ENCODE measurements at regions not wholly inside any gene's neighbourhood (a gene's known extent, or its start where the extent isn't known, plus 50 kb on each side); places are given as distances from the start of the nearest gene placed in this dataset.

GRCh38 chr14:54317391-54317790 is 79.4 kb upstream of the CDKN3 start:
- Mint-ChIP-seq H3K4me3 (no peak overlapping the region), H3K27ac (no peak overlapping the region), H3K9me3 (no peaks in the 10 kb centered on the region), H3K27me3 (no peaks in the 10 kb centered on the region), H3K4me1 (ENCODE audit: low read depth) (no peaks in the 10 kb centered on the region), H3K36me3 (ENCODE audit: low read depth) (no peaks in the 10 kb centered on the region)

DNA sequence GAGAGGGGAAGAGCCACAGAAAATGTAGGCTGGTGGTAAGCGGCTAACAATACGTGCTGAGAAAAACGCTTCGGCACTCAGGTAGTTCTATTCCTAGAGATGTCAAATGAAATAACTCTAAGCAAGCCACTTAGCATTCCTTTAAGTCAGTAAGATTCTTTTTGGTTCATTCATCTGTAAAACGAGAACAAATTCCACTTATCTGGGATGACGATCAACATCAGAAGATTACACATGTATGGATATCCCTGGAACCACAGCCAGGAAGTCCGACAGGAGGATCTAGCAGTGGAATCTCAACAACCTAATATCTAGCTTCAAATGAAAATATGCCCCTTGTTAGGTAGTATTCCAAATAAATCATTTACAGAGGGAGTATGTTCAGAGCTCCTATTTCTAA is 74.6 kb upstream of the CDKN3 start:
- H3K27ac Mint-ChIP-seq = no peak overlapping the region
- no peaks in the 10 kb centered on the region for H3K9me3 Mint-ChIP-seq
- H3K4me3 Mint-ChIP-seq = no peak overlapping the region
- no peaks in the 10 kb centered on the region for H3K4me1 Mint-ChIP-seq (ENCODE audit: low read depth)
- peaks cover 4% of the 10 kb centered on the region for H3K27me3 Mint-ChIP-seq
- no peaks in the 10 kb centered on the region for H3K36me3 Mint-ChIP-seq (ENCODE audit: low read depth)

DNA sequence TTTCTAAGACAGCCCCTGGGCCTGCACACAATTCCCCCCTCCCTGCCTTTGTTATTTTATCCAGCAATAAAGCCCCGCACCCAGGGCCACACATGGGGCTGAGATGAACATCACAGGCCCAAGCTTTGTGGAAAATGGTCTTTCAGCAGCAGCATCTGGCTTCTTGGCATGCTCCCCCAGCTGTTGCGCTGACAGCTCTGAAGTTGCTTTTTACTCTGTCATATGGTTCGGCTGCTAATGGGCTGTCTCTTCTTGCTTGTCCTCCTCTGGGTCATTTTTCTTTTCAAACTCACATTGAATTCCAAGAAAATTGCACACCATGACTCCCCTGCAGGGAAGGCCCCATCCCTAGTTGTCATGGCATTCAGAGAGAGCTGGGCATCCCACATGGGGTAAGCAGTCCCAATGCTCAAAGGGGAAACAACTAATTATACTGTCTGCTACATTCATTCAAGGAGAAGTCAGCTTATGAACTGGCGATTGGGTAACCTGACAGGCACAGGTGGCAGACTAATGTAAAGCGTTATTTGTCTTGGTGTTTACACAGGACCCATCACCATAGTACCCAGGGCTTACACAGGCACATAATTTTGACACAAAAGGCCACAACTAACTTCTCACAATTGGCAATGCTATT is 74.0 kb upstream of the CDKN3 start:
- H3K4me3 Mint-ChIP-seq = no peak overlapping the region
- H3K27me3 Mint-ChIP-seq = peaks cover 4% of the 10 kb centered on the region
- H3K36me3 Mint-ChIP-seq (ENCODE audit: low read depth) = no peaks in the 10 kb centered on the region
- no peak overlapping the region for H3K27ac Mint-ChIP-seq
- H3K4me1 Mint-ChIP-seq (ENCODE audit: low read depth) = no peaks in the 10 kb centered on the region
- H3K9me3 Mint-ChIP-seq = no peaks in the 10 kb centered on the region

GRCh38 chr14:54325766-54326165 is 71.0 kb upstream of the CDKN3 start:
- Mint-ChIP-seq H3K4me3 (no peak overlapping the region), H3K27me3 (peaks cover 4% of the 10 kb centered on the region), H3K4me1 (ENCODE audit: low read depth) (no peaks in the 10 kb centered on the region), H3K27ac (no peak overlapping the region), H3K36me3 (ENCODE audit: low read depth) (no peaks in the 10 kb centered on the region), H3K9me3 (no peaks in the 10 kb centered on the region)

GRCh38 chr14:54329082-54329695 is 67.6 kb upstream of the CDKN3 start:
- Mint-ChIP-seq H3K9me3 (no peaks in the 10 kb centered on the region), H3K27me3 (peaks cover 13% of the 10 kb centered on the region), H3K4me1 (ENCODE audit: low read depth) (no peaks in the 10 kb centered on the region), H3K4me3 (no peak overlapping the region), H3K36me3 (ENCODE audit: low read depth) (no peaks in the 10 kb centered on the region), H3K27ac (no peak overlapping the region)

GRCh38 chr14:54330876-54331275 is 65.9 kb upstream of the CDKN3 start:
- H3K9me3 Mint-ChIP-seq = no peaks in the 10 kb centered on the region
- H3K27me3 Mint-ChIP-seq = peaks cover 17% of the 10 kb centered on the region

GRCh38 chr14:54331516-54331915 is 65.3 kb upstream of the CDKN3 start:
- H3K9me3 Mint-ChIP-seq = no peaks in the 10 kb centered on the region
- no peaks in the 10 kb centered on the region for H3K36me3 Mint-ChIP-seq (ENCODE audit: low read depth)
- H3K27ac Mint-ChIP-seq = no peak overlapping the region
- no peaks in the 10 kb centered on the region for H3K4me1 Mint-ChIP-seq (ENCODE audit: low read depth)
- H3K4me3 Mint-ChIP-seq = no peak overlapping the region
- peaks cover 16% of the 10 kb centered on the region for H3K27me3 Mint-ChIP-seq

More at GRCh38 chr14:54330876-54331275, 65.9 kb upstream of the CDKN3 start:
- no peaks in the 10 kb centered on the region for H3K36me3 Mint-ChIP-seq (ENCODE audit: low read depth)
- no peaks in the 10 kb centered on the region for H3K4me1 Mint-ChIP-seq (ENCODE audit: low read depth)
- H3K4me3 Mint-ChIP-seq = no peak overlapping the region
- no peak overlapping the region for H3K27ac Mint-ChIP-seq

GRCh38 chr14:54332490-54332889 is 64.3 kb upstream of the CDKN3 start:
- Mint-ChIP-seq H3K36me3 (ENCODE audit: low read depth) (no peaks in the 10 kb centered on the region), H3K27ac (no peak overlapping the region), H3K27me3 (peaks cover 13% of the 10 kb centered on the region), H3K4me1 (ENCODE audit: low read depth) (no peaks in the 10 kb centered on the region), H3K4me3 (no peak overlapping the region), H3K9me3 (no peaks in the 10 kb centered on the region)

DNA sequence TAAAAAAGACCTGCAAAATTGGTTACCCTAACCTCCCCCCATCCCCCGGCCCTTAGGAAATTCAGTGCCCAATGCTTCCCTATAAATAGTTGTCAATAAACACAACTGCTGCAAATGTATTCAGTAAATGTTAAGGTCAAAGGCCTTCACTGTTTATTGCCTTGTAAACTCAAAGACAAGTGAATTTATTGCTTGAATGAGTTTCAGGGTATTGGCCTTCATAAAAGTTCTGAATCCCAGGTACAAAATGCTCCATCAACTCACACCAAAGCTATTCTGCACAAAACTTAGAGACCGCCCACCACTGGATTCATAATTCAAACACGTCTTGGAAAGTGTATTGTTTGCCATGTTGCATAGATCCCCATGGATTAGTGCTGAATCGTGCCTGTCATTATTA is 63.3 kb upstream of the CDKN3 start:
- H3K4me3 Mint-ChIP-seq = no peak overlapping the region
- peaks cover 19% of the 10 kb centered on the region for H3K27me3 Mint-ChIP-seq
- H3K27ac Mint-ChIP-seq = no peak overlapping the region
- no peaks in the 10 kb centered on the region for H3K9me3 Mint-ChIP-seq
- H3K36me3 Mint-ChIP-seq (ENCODE audit: low read depth) = no peaks in the 10 kb centered on the region
- no peaks in the 10 kb centered on the region for H3K4me1 Mint-ChIP-seq (ENCODE audit: low read depth)

- H3K27me3 Mint-ChIP-seq = peaks cover 20% of the 10 kb centered on the region
- H3K27ac Mint-ChIP-seq = no peak overlapping the region
- no peak overlapping the region for H3K4me3 Mint-ChIP-seq
- H3K4me1 Mint-ChIP-seq (ENCODE audit: low read depth) = no peaks in the 10 kb centered on the region
- H3K36me3 Mint-ChIP-seq (ENCODE audit: low read depth) = no peaks in the 10 kb centered on the region
- no peaks in the 10 kb centered on the region for H3K9me3 Mint-ChIP-seq
These were observed 61.1 kb upstream of the CDKN3 start for GRCh38 chr14:54335569-54336155.

- H3K27me3 Mint-ChIP-seq = peaks cover 16% of the 10 kb centered on the region
- H3K4me1 Mint-ChIP-seq (ENCODE audit: low read depth) = no peaks in the 10 kb centered on the region
- no peak overlapping the region for H3K27ac Mint-ChIP-seq
- H3K9me3 Mint-ChIP-seq = no peaks in the 10 kb centered on the region
- no peaks in the 10 kb centered on the region for H3K36me3 Mint-ChIP-seq (ENCODE audit: low read depth)
- no peak overlapping the region for H3K4me3 Mint-ChIP-seq
These were observed 59.5 kb upstream of the CDKN3 start for GRCh38 chr14:54337314-54337713.

GRCh38 chr14:54338696-54339317 is 58.0 kb upstream of the CDKN3 start:
- no peaks in the 10 kb centered on the region for H3K36me3 Mint-ChIP-seq (ENCODE audit: low read depth)
- no peaks in the 10 kb centered on the region for H3K9me3 Mint-ChIP-seq
- H3K4me3 Mint-ChIP-seq = no peak overlapping the region
- no peak overlapping the region for H3K27ac Mint-ChIP-seq
- H3K27me3 Mint-ChIP-seq = peaks cover 12% of the 10 kb centered on the region
- no peaks in the 10 kb centered on the region for H3K4me1 Mint-ChIP-seq (ENCODE audit: low read depth)

- Mint-ChIP-seq H3K9me3 (no peaks in the 10 kb centered on the region), H3K4me3 (no peak overlapping the region), H3K27ac (no peak overlapping the region), H3K4me1 (ENCODE audit: low read depth) (no peaks in the 10 kb centered on the region), H3K36me3 (ENCODE audit: low read depth) (no peaks in the 10 kb centered on the region), H3K27me3 (peaks cover 11% of the 10 kb centered on the region)
These were observed 57.0 kb upstream of the CDKN3 start for GRCh38 chr14:54339771-54340170.

- Mint-ChIP-seq H3K36me3 (ENCODE audit: low read depth) (no peaks in the 10 kb centered on the region), H3K4me3 (no peak overlapping the region), H3K27me3 (peaks cover 6% of the 10 kb centered on the region), H3K9me3 (no peaks in the 10 kb centered on the region), H3K27ac (no peak overlapping the region), H3K4me1 (ENCODE audit: low read depth) (no peaks in the 10 kb centered on the region)
These were observed 54.0 kb upstream of the CDKN3 start for GRCh38 chr14:54342806-54343205.

DNA sequence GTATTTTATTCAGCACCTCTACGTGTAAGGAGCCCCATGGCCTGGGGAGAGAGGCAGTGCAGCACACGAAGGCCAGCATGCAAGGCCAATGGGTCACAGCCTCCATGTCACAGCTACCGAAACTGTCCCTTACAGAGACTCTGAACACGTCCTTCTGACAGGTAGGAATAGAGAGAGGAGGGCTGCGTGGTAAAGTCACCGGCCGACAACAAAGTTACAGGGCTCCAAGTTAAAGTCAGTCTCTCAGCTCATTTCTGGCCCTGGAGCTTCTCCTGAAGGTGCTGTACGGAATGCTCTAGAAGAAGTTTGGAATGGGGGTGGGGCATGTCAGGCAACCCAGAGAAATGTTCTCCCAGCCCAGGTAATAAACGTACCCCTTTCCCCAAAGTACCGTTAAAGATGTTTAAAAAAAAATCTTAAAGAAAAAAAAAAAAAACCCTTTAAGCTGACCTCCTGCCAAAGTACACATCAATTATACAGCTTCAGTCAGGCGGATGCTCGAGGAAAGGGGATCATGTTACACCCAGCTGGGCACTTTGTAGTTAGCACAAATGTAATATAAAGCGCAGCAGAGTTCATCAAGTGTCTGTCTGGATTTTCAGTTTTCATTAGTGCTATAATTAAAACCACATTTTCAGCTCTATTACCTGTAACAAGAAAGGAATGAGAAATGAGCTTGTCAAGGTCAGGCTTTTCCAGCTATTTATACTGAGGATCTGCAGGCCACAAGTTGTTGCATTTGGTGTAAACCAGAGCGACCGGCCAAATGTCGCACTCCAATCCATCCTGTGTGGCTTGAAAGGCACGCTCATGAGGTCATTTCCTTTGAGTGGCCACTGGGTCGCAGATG is 53.3 kb upstream of the CDKN3 start:
- H3K27me3 Mint-ChIP-seq = peaks cover 3% of the 10 kb centered on the region
- H3K9me3 Mint-ChIP-seq = no peaks in the 10 kb centered on the region
- H3K4me3 Mint-ChIP-seq = no peak overlapping the region
- no peak overlapping the region for H3K27ac Mint-ChIP-seq
- no peaks in the 10 kb centered on the region for H3K36me3 Mint-ChIP-seq (ENCODE audit: low read depth)
- no peaks in the 10 kb centered on the region for H3K4me1 Mint-ChIP-seq (ENCODE audit: low read depth)

All from stimulated activated naive CD8-positive, alpha-beta T cell treated with anti-CD3 and anti-CD28 coated beads, Interleukin-15, Interleukin-2, amounts not matched to agents 100 ng/mL and 50 ng/mL, for 24 hours (primary cell).